OCI-LY3 (cell line): ENCODE measurements at regions not wholly inside any gene's neighbourhood (a gene's known extent, or its start where the extent isn't known, plus 50 kb on each side); places are given as distances from the start of the nearest gene placed in this dataset.

Experiments
- H2AFZ ChIP-seq: fragments of 200-600, 300-600 bp; shearing (Covaris generic); 2 replicates; pipeline ENCODE4 v1.6.0; 2014; ENCODE audit warnings: antibody characterized with exemption, low read depth, low read length
- H3K27ac ChIP-seq: fragments of 200-600, 300-600 bp; sonication (generic); 2 replicates; pipeline ENCODE4 v1.5.1; 2014; ENCODE audit warnings: mild to moderate bottlenecking, low read length, moderate library complexity, mixed read lengths
- H3K27me3 ChIP-seq: fragments of 200-600, 300-600 bp; sonication (generic); 2 replicates; pipeline ENCODE4 v1.6.1; 2014; ENCODE audit warnings: low read depth, low read length, mixed read lengths
- H3K36me3 ChIP-seq: fragments of 200-600, 300-600 bp; sonication (generic); replicated peaks from 2 replicates; pipeline ENCODE3; 2014; ENCODE audit warnings: low read depth, low read length, mixed read lengths
- H3K4me1 ChIP-seq: fragments of 300-600, 200-600 bp; sonication (generic); 2 replicates; pipeline ENCODE4 v1.6.1; 2014; ENCODE audit warnings: low read length, mixed read lengths
- H3K4me2 ChIP-seq: fragments of 200-600, 300-600 bp; sonication (generic); 2 replicates; pipeline ENCODE4 v1.6.1; 2014; ENCODE audit warnings: low read length, mixed read lengths
- H3K4me3 ChIP-seq: fragments of 300-600, 200-600 bp; sonication (generic); 2 replicates; pipeline ENCODE4 v1.5.1; 2014; ENCODE audit warnings: antibody characterized with exemption, mild to moderate bottlenecking, low read length, moderate library complexity
- H3K79me2 ChIP-seq: fragments of 300-600, 200-600 bp; shearing (Covaris generic); 2 replicates; pipeline ENCODE4 v1.6.1; 2014; ENCODE audit warnings: mild to moderate bottlenecking, low read length, mixed read lengths
- H3K9ac ChIP-seq: fragments of 300-600, 200-600 bp; shearing (Covaris generic); 2 replicates; pipeline ENCODE4 v1.6.0; 2014; ENCODE audit warnings: mild to moderate bottlenecking, low read length, moderate library complexity
- H3K9me3 ChIP-seq: fragments of 200-600, 300-600 bp; shearing (Covaris generic); 2 replicates; pipeline ENCODE4 v1.6.1; 2014; ENCODE audit warnings: low read length, mixed read lengths; ENCODE audit not compliant: insufficient read depth
- H4K20me1 ChIP-seq: fragments of 200-600, 300-600 bp; sonication (generic); 2 replicates; pipeline ENCODE4 v1.6.1; 2016; ENCODE audit warnings: low read length, mixed read lengths; ENCODE audit not compliant: insufficient read depth
- EZH2phosphoT487 ChIP-seq: fragments of 200-600 bp; shearing (Covaris generic); IDR thresholded peaks from 2 replicates; pipeline ENCODE4 v1.6.1; 2018; ENCODE audit warnings: antibody characterized with exemption, mixed run types, low read depth
- TF ChIP-seq, protein P1 (sequence below): fragments of 200-600, 300-600 bp; sonication (generic); IDR thresholded peaks from 2 replicates; pipeline ENCODE4 v1.5.1; 2014; ENCODE audit warnings: antibody characterized with exemption, low read length, low read depth

DNA sequence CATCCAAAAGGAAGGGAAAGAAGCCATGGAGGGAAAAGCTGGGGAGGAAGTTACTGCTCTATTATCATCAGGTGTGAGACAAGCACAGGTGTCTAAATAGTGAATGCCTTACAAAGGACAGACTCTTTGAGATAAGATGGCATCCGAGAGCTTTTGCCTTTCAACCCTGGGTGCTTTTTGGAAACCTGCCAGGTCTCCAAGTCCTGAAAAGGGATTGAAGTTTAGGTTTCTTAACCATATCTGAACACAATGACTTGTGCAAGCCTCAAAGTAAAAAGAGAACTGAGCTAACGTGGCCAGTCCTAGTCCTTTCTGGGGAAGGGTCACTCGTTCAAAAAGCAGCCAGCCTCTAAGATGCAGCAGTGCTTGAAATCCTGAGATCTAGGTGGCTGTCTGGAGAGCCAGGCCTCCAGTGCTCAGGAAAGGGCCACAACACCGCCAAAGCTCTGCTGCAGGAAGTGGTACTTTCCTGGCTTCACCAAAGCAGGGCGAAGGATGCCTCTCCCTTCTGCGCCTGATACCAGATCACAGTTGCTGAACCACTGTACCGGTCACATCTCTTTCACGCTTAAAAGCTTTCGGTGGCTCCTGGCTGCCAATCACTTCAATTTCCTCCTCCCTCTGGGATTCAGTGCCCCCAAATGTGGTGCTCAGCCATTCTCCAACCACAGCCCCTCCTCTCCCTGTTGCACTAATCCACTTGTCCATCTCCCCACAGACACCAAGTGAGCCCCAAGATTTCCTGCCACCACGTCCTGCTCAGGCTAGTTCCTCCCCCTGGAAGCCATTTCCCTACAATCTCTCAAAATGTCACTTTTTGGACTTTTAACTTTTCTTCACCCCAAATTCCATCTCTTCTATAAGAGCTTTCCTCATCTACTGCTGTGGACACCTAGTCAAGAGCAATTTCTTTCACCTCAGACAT lies 104.1 kb upstream of the LPP start:
- Histone ChIP-seq H3K79me2 (no peaks in the 10 kb centered on the region), H3K27me3 (peaks cover 22% of the 10 kb centered on the region), H3K4me2 (no peak overlapping the region), H3K9ac (no peak overlapping the region), H4K20me1 (no peaks in the 10 kb centered on the region), H3K4me1 (no peaks in the 10 kb centered on the region), H3K36me3 (no peaks in the 10 kb centered on the region), H3K27ac (no peak overlapping the region), H3K4me3 (no peak overlapping the region), H2AFZ (no peak overlapping the region), H3K9me3 (no peaks in the 10 kb centered on the region)
- TF ChIP-seq EZH2phosphoT487: no peak
- TF ChIP-seq, protein P1, sequence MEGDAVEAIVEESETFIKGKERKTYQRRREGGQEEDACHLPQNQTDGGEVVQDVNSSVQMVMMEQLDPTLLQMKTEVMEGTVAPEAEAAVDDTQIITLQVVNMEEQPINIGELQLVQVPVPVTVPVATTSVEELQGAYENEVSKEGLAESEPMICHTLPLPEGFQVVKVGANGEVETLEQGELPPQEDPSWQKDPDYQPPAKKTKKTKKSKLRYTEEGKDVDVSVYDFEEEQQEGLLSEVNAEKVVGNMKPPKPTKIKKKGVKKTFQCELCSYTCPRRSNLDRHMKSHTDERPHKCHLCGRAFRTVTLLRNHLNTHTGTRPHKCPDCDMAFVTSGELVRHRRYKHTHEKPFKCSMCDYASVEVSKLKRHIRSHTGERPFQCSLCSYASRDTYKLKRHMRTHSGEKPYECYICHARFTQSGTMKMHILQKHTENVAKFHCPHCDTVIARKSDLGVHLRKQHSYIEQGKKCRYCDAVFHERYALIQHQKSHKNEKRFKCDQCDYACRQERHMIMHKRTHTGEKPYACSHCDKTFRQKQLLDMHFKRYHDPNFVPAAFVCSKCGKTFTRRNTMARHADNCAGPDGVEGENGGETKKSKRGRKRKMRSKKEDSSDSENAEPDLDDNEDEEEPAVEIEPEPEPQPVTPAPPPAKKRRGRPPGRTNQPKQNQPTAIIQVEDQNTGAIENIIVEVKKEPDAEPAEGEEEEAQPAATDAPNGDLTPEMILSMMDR: no peak

DNA sequence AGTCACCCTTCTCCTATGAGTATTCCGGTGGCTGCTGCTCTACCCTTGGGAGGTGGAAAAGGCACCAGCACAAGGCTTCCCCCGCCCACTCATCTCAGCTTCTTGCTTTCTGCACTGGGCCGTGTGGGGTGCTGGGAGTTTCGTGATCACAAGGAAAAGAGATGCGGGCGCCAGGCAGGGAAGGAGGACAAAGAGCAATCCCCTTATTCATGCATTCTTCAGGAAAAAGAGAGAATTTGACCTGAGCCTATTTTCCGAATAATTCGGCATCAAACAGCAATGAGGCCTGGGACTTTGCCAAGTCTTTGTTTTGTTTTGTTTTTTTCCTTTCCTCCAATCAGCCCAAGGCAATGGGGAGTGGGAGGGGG lies 102.2 kb upstream of the LPP start:
- Histone ChIP-seq H3K36me3 (no peaks in the 10 kb centered on the region), H3K4me3 (no peak overlapping the region), H3K9ac (no peak overlapping the region), H3K4me1 (no peaks in the 10 kb centered on the region), H4K20me1 (no peaks in the 10 kb centered on the region), H3K27me3 (peaks cover 27% of the 10 kb centered on the region), H3K9me3 (no peaks in the 10 kb centered on the region), H3K79me2 (no peaks in the 10 kb centered on the region), H3K27ac (no peak overlapping the region), H2AFZ (no peak overlapping the region), H3K4me2 (no peak overlapping the region)
- no peak for TF ChIP-seq EZH2phosphoT487
- TF ChIP-seq, protein P1: no peak

DNA sequence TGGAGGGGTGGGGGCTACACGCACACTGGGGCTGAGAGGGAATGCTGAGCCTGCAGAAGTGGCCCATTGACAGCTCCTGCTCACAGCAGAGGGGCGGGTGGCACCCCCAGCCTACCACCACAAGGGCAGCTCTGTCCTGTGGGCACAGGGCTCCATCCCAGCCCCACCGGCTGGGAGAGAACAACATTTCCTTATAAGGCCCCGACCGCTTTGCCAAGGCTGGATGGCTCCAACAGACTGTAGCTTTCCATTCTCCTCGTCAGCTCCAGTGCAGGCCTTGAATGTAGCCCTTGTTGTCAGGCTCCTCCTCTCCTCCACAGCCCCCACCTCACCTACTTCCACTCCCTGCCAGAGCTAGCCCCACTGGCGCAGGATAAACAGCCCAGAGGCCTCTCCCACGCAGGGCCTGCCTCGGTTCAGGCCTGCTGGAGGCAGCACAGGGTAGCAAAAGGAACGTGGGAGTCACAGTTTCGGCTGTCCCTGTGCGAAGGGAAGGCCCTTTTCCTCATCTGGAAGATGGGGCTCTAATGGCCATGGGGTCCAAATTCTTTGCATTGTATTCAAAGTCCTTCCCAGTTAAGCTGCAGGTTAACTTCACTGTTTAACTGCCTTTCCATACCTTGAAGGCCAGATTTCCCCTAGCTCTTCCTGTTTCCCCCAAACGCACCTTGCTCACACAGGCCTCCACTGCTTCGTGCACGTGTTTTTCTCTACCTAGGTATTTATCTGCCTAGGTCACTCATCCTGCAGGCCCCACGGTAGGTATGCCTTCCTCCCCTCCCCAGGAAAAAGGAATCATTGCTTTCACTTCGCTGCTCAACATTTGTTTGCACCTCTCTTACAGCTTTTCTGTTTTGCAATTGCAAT lies 101.6 kb upstream of the LPP start:
- Histone ChIP-seq H3K79me2 (no peaks in the 10 kb centered on the region), H3K9me3 (no peaks in the 10 kb centered on the region), H3K36me3 (no peaks in the 10 kb centered on the region), H3K27me3 (peaks cover 25% of the 10 kb centered on the region), H2AFZ (no peak overlapping the region), H3K4me1 (no peaks in the 10 kb centered on the region), H3K9ac (no peak overlapping the region), H3K4me3 (no peak overlapping the region), H4K20me1 (no peaks in the 10 kb centered on the region), H3K4me2 (no peak overlapping the region), H3K27ac (no peak overlapping the region)
- no peak for TF ChIP-seq EZH2phosphoT487
- TF ChIP-seq, protein P1: no peak

DNA sequence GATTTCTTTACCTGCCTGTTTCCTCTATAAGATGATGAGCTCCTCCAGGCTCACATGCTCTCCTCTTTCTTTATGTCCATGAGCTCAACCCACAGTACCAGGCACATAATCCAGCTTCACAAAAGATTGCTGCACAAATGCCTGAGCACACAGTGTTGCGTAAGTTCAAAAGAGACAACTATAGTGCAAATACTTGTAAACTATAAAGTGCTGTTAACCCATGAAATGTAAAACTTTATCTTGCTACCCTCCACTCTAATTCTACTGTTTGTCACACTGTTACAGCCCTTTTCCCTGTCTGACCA lies 101.0 kb upstream of the LPP start:
- Histone ChIP-seq H3K4me2 (no peak overlapping the region), H4K20me1 (no peaks in the 10 kb centered on the region), H3K4me3 (no peak overlapping the region), H3K4me1 (no peaks in the 10 kb centered on the region), H3K27ac (no peak overlapping the region), H3K36me3 (no peaks in the 10 kb centered on the region), H2AFZ (no peak overlapping the region), H3K27me3 (peaks cover 19% of the 10 kb centered on the region), H3K9ac (no peak overlapping the region), H3K9me3 (no peaks in the 10 kb centered on the region), H3K79me2 (no peaks in the 10 kb centered on the region)
- TF ChIP-seq EZH2phosphoT487: no peak
- TF ChIP-seq, protein P1: no peak
